ENCODE measurements at regions not wholly inside any gene's neighbourhood (a gene's known extent, or its start where the extent isn't known, plus 50 kb on each side); places are given as distances from the start of the nearest gene placed in this dataset.
"Not testable (repeated sequence)": the region's sequence is repeated elsewhere in the genome, so short reads cannot be mapped to it uniquely, and the experiment has no call there.

GRCh38 chr15:35697549-35698299 lies 151.8 kb upstream of the DPH6 start:
- peak; percentile 68 for ATAC-seq
- no peaks in the 10 kb centered on the region for H3K27me3 ChIP-seq
- peak in 1 of 4 donors; percentile 36 for DNase-seq
- no peaks in the 10 kb centered on the region for H3K9me3 ChIP-seq
- no peaks in the 10 kb centered on the region for H3K36me3 ChIP-seq
- no peak overlapping the region for H3K4me3 ChIP-seq
- peaks cover 7% of the 10 kb centered on the region in 2 donors for H3K4me1 ChIP-seq
- no peak for TF ChIP-seq CTCF (IDR thresholded peaks at IDR 0.05)
- H3K27ac ChIP-seq: no peak overlapping the region
- intact Hi-C loops (cut with DNase I): no loop called here

- no peak overlapping the region for H3K27ac ChIP-seq
- H3K36me3 ChIP-seq: no peaks in the 10 kb centered on the region
- peaks cover 7% of the 10 kb centered on the region in 2 donors for H3K4me1 ChIP-seq
- H3K4me3 ChIP-seq: no peak overlapping the region
- ATAC-seq: peak; percentile 50
- intact Hi-C loops (cut with DNase I): no loop called here
- H3K9me3 ChIP-seq: no peaks in the 10 kb centered on the region
- no peak for TF ChIP-seq CTCF (IDR thresholded peaks at IDR 0.05)
- no peak for DNase-seq
- no peaks in the 10 kb centered on the region for H3K27me3 ChIP-seq
Observed at GRCh38 chr15:35698331-35698730, 152.4 kb upstream of the DPH6 start.

GRCh38 chr15:35698966-35699575 lies 153.1 kb upstream of the DPH6 start:
- Histone ChIP-seq H3K36me3 (no peaks in the 10 kb centered on the region), H3K9me3 (no peaks in the 10 kb centered on the region), H3K27me3 (no peaks in the 10 kb centered on the region), H3K4me3 (no peak overlapping the region), H3K27ac (no peak overlapping the region), H3K4me1 (peaks cover 7% of the 10 kb centered on the region in 2 donors)
- ATAC-seq (no peak), DNase-seq (no peak)
- no peak for TF ChIP-seq CTCF (IDR thresholded peaks at IDR 0.05)
- intact Hi-C loops (cut with DNase I): no loop called here

GRCh38 chr15:35700091-35700593 lies 154.2 kb upstream of the DPH6 start:
- H3K27me3 ChIP-seq; H3K4me1 ChIP-seq; intact Hi-C loops (cut with DNase I); H3K9me3 ChIP-seq; DNase-seq; H3K27ac ChIP-seq; H3K4me3 ChIP-seq; ATAC-seq; H3K36me3 ChIP-seq: not testable (repeated sequence)

GRCh38 chr15:35701402-35702046 lies 155.6 kb upstream of the DPH6 start:
- Histone ChIP-seq H3K27ac (no peak overlapping the region), H3K27me3 (no peaks in the 10 kb centered on the region), H3K4me3 (no peak overlapping the region), H3K36me3 (no peaks in the 10 kb centered on the region), H3K4me1 (peaks cover 7 to 15% of the 10 kb centered on the region in 2 donors), H3K9me3 (no peaks in the 10 kb centered on the region)
- ATAC-seq: no peak
- no peak for DNase-seq
- intact Hi-C loops (cut with DNase I): no loop called here
- TF ChIP-seq CTCF (IDR thresholded peaks at IDR 0.05): no peak
